ENCODE measurements at regions not wholly inside any gene's neighbourhood (a gene's known extent, or its start where the extent isn't known, plus 50 kb on each side); places are given as distances from the start of the nearest gene placed in this dataset.

DNA sequence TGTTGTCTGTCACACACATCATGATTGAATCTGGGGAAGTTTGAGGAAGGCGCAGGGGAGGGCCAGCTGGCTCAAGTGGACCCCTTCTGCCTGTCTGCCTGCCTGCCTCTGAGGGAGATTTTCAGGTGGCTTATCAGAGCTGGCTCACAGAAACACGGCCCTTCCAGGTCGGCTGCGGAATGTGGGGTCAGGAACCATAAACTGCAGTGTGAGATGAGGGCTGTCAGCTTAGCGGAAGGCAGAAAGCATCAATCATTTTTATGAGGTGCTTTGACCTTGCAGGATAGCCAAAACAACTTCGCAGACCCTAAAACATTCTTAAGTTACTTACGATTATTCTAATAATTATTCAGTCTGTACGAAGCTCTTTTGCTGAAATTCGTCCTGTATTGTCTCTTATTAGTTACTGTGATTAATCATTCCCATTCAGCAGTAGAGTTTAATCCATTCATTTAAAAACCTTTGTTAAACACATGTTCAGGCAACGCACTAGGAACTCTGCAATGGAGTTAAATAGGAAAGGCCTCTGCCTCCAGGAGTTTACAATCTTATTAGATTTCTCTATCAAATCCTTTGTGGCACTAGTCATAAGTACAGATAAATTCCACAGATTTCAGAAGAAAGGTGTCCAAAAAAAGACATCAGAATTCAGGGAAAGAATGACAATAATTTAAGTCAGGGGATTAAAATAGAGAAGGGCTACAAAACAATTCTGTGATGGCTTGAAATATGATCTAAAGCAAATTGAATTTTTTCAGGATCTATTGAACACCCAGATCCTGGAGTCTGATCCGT lies 371.6 kb downstream of the HRH4 start:
- peak in 1 of 14 donors; percentile 59 for DNase-seq

DNA sequence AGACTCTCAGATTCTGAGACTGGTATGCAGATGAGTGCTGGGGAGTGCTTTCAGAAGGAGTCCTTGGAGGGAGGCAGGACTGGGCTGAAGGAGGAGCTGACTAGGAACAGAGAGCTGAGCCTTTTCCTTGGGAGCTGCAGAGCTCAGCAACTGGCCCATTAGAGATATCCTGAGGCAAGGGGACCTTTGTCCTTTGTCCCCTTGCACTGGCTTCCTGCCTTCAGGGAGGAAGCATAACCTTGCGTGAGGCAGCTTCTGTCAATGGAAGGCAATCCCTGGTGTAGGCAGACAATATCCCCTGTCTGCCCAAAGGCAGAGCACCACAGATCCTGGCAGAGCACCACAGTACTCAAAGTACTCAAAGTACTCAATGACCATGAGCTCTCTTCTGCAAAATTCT lies 375.3 kb downstream of the HRH4 start:
- DNase-seq: no peak

DNA sequence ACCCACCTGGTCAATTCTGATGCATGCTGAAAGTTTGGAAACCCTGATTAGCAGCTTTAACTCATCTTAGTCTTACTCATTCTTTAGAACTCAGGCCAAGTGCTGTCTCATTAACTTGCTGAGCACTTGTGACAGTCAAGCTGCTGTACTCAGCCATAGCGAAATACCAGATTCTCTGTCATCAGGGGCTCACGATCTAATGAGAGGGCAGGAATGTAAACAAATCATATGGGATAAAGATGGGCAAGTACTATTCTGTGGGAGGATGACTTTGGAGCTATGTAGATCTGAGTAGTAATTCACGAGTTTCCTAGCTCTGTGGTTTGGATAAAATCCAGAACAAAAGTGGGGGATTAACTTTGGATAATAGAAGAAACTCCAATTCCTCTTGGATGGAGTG lies 376.6 kb downstream of the HRH4 start:
- no peak for DNase-seq

DNA sequence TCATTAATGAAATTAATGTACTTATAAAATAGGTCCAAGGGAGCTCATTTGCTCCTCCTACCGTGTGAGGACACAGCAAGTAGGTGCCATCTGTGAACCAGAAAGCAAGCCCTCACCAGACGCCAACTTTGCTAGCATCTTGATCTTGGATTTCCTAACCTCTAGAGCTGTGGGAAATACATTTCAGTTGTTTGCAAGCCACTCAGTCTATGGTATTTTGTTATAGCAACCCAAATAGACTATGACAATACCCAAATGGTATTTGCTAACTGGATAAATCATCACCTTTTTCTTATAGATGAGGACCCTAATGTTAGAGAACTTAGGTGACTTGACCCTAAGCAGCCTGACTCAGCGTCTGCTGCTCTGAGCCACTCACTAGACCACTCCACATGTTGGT lies 379.6 kb downstream of the HRH4 start:
- no peak for DNase-seq

DNA sequence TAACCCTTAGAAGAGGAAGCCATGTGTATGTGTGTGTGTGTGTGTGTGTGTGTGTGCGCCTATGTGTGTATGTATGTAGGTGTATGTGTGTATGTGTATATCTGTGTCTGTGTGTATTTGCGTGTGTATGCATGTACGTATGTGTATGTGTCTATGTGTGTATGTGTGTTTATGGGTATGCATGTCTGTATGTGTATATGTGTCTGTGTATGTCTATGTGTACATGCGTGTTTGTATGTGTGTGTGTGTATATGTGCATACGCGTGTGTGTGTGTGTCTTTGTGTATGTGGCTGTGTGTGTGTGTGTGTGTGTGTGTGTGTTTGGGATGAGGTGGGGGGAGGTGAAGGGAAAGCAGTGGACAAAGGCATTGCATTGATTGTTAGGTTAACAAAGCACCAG lies 380.2 kb downstream of the HRH4 start:
- DNase-seq: no peak

DNA sequence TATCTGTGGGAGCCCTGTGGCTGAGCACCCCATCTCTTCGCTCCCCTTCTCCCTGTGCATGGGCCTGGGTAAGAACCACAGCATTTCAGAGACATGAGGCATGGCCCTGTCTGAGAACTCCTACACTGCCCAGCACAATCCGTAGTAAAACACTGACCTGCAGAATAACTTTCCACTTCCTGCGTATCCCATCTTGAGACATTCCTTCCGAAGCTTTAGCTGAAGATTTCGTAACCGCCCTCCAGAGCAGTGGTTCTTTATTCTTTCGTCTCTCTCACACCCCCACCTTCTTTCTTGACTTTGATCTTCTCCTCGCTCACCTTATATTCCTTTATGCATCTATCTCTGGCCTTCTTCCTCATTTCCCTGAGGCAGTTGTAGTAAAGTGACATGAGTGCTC lies 381.1 kb downstream of the HRH4 start:
- DNase-seq: no peak

DNA sequence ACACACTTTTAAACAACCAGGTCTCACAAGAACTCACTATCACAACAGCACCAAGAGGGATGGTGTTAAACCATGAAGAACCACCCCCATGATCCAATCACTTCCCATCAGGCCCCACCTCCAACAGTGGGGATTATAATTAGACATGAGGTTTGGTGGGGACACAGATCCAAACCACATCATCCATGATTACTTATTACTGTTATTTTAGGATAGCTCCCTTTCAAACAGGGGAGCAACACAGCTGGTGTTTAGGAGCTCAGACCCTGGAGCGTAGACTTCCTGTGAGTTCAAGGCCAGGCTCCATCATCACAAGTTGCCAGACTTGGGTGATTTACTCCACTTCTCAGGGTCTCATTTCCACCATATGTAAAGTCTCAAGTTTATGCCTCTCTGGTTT lies 382.7 kb downstream of the HRH4 start:
- no peak for DNase-seq

DNA sequence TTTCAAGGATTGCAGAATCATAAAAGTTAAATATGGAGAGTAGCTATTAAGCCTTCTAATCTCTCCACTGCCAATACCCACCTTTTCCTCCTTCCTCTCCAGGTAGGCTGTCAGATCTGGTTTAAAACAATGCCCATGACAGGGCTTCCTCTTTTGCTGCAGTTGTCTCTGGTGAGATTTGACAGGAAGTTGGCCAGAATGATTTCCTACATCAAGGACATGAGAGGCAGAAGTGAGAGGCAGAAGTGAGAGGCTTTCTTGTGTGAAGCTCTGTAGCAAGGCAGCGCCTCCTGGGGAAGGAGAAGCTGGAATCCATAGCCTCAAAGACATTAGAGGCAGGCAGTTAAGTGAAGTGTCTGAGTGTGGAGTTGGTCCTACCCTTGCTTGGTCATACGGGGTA lies 385.7 kb downstream of the HRH4 start:
- no peak for DNase-seq

DNA sequence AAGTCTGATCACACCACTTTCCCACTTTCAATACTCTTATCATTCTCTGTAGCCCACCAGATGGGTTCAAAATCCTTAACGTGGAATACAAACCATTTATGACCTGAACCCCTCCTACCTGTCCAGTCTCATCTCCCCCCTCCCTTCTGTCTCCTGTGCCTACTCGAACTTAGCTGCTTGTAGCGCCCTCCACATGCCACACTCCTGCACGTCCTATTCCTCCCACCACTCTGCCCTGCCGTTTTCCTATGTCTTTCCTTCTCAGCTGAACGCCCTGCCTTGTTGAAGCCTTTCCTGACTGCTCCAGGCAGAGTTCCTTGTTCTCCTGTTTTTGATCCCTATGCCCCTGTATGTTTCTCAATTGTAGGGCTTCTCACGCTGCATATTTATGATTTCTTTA lies 390.1 kb downstream of the HRH4 start:
- DNase-seq: no peak

DNA sequence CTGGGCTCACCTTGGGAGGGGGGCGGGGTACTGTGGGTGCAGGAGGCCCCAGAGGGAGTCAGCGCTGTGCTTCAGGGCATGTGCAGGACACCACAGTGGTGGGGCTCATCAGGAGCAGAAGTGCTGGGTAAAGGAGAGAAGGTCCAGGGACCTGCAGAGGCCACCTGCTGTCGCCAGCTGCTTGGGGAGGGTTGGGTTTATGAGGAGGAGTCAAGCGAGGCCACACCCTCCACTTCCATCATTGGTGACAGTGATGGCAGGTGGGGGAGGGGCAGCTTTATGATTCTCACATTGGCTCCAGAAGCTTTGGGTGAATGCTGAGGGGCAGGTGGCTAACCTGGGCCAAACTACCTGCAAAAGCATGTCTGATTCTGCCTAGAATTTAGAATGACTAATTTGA lies 392.6 kb downstream of the HRH4 start:
- DNase-seq: no peak

DNA sequence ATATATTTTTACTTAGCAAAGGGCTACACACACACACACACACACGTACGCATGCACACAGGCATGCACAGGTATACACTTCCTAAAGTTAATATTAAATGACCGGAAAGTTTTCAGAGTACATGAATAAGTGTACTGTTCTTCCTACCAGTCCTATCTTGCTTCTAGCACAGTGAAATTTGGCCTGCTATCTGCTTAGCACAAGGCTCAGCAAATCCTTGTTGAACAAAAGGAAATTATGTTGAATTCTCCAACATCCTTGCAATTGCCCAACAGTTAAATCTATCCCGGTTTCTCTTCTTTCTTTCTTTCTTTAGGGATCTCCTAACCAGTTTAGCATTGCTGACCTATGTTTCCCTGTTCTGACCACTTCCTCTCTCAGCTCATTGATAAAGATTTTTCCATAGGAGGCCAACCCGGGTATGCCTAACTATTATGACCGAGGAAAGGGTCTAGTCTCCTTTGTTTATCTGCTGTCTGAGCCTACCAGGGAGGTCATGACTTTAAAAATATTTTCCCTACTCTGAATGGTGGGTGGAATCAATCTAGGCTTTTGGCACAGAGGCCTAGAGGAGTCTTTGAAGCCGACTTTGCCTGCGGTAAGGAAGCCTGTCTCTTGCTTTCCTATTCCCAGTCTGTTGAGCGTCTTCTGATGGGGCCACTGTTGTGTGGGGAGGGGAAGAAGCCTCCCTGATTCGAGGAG lies 400.7 kb downstream of the HRH4 start:
- DNase-seq: no peak

DNA sequence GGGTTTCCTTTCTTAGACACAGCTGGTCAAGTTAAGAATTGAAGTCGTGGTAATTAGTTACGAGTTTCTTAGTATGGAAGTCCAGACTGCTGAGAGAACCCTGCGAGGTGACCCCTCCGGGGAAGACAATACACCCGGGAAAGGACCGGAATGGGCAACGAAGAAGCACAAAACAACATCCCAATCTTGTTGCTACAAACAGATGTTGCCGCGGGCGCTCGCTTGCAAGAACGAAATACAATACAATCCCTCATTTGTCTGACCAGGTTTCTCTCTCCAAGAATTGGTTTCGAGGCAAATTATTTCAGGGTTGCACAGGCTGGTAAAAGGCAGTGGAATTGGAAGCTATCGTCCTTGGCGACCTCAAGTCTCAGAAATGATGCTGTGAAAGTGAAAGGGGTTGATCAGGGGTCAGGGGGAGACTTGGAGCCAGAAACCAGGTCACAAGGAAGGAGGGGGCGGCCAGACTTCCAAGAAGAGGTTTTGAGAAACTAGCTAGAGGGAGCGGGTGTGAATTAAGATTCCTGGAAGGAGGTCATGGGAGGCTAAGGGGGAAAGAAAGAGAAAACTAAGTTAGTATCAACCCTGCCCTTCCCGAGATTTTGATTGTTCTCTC lies 401.9 kb downstream of the HRH4 start:
- DNase-seq: peak in 2 of 14 donors; percentile 1 to 9

DNA sequence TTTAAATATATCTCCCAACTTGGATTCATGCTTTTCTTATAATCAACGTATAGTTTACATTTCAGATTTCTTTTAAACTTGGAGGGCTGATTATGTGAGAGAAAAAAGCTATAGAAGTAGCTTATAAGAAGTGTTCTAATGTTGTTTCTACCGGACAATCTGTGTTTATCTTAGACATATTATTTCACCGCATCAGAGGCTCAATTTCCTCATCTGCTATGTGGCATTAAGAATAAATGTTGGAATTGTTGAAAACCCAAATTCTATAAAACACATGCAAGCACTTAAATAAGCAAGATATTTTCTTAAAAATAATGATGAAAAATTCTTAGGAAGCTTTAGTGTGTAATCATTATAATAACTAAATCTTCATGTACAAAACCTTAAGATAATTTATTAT lies 407.9 kb downstream of the HRH4 start:
- DNase-seq: no peak

DNA sequence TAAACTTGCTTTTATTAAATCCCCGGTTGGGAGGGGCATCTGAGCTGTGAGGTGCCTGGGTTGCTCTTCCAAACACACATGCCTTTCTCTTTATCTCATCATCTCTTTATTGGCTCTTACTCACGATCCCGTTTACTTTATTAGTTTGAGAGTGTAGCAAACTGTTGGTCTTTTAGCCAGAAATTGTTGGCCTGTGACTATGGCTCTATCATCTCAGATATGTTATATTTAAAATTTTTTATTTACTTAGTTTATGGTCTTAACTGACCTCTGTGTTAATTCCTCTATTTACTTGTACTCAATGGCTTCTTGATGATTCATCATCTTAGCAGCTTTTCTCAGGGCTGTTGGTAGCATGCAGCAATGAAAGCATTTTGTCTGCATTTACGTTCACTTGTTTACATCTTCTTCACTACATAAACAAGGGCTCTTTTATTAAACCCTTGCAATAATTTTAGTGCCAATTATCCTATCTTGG lies 408.4 kb downstream of the HRH4 start:
- DNase-seq: no peak

DNA sequence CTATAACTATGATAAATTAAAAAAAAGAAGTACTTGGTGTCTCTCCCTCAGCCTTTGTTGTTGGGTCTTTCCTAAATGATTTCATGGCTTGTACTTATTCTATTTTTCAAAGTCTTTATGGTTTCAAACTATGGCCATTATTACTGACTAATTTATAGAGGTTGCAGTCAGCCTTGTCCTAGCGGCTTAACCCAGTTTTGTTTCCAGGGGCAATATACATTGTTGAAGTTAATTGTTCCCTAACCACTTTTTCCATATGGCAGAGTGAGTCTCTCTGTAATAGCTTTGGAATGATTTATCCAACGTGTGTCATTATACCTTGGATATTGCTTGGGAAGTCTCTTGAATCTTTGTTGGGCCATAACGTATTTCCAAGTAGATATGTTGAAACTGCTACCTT lies 408.8 kb downstream of the HRH4 start:
- DNase-seq: no peak

DNA sequence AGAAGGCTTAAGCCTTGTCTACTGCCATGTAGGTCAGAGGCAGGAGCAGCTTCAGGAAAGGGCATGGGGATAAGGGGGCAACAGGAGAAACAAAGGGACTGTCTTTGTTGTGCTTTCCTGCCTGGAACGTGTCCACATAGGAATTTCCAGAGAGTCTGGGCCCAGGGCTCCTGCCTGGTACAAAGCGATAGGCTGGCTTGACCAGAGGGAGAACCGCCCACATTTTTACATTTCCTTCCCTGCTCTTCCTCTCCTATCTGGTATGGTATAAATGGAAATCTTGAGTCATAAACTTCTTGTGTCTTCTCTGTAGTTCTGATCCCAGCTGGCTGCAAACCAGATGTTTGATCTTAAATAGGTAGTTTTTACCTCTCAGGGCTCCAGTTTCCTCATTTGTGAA lies 414.8 kb downstream of the HRH4 start:
- DNase-seq: no peak

DNA sequence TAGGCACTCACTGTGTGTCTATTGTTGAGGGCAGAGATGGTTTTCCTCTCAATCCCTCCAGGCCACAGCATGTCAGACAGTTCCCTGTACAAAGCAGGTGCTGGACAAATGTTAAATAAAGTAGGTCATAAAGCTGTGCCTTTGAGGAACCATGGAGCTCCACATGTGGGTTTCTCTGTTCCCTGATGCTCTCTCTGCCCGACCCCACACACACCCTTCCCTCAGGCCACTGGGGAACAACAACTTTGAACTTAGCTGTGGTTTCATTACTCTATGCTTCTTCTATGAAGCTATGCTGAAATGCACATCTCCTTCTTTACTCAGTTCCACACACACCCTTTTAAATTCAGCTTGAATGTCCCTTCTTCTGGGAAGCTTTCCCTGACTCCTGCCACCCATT lies 415.3 kb downstream of the HRH4 start:
- no peak for DNase-seq

DNA sequence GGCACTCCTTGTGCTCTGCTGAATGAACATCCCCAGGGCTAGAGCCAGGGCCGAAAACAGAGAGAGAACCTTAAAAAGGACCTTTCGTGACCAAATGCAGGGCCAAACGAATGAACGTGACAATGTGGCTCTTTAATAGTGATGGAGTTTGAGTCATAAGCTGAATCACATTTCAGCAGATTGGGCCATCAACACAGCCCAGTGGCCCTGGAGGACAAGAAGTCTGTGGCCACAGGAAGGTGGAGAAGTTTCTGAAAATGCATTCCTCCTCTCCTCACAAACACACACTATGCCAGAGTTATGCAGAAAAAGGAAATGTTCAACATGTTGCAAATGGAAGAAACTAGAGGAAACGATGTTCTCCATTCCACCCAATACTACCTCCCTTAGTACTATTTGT lies 415.8 kb downstream of the HRH4 start:
- DNase-seq: no peak

DNA sequence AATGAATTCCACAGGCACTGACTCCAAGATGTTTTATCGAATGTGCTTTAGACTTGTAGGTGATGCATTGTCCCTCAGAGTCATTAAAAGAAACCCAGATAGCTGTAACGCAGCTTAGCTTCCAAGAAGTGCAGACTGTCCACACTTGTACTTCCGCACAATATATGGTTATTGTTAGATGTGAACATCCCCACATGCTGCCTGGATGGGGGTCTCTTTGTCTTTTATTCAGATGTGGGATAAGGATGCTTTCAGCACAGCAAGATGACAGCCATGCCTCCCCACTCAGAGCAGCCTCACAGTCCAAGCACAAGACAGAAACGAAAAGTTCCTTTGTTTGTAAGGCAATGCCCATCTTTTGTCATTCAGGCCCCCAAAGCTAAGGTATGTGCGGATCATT lies 416.6 kb downstream of the HRH4 start:
- DNase-seq: peak in 1 of 14 donors; percentile 7

DNA sequence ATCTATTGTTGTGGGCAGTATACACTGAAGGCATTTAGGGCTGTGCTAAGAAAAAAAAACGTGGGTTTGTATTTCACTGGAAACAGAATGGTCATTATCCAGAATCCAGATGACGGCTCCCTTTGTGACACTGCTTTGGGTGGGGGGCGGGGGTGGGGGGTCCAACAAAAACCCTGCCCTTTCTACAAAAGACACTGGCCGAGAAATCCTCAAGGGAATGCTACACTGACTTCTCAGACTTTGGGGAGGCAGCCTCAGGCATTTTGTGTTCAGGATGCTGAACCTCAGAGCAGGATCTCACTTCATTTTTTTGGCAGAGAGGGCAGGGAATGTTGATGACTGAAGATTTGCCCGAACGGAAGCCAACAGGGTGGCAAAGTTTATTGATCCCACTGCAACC lies 417.1 kb downstream of the HRH4 start:
- peak in 2 of 14 donors; percentile 10 to 15 for DNase-seq

DNA sequence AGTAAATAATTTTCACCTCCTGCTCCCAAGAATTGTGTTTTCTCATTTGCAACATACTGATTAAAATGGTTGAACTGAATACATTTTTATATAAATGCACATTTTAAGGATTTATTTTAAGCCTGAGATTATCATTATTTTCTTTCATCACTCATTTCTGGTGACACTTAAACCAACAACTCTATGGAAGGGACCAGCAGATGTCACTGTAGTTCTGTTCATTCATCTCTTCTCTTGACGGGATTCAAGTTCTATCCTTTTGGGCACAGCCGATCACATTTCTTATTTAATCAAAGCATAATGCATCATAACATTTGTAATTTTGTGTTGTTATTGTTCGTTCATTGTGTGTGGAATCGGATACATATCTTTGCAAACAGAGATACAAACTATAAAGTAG lies 417.9 kb downstream of the HRH4 start:
- DNase-seq: peak in 2 of 14 donors; percentile 40 to 52

DNA sequence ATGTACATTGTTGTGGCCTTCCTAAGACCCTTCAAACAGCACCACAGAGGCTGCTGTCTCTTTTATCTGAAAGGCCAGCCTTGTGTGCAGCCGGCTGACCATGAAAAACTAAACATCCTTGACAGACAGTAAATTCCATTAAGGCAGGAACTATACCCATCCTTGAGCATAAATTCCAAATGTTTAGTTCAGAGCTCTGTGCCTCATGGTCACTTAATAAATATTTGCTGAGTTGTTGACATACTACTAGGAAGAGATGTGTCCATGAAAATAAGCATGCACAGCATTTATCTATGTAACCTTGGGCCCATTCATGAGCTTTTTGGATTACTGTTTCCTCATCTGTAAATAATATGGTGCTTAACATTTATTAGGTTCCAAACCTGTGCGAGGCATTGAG lies 424.8 kb downstream of the HRH4 start:
- no peak for DNase-seq

DNA sequence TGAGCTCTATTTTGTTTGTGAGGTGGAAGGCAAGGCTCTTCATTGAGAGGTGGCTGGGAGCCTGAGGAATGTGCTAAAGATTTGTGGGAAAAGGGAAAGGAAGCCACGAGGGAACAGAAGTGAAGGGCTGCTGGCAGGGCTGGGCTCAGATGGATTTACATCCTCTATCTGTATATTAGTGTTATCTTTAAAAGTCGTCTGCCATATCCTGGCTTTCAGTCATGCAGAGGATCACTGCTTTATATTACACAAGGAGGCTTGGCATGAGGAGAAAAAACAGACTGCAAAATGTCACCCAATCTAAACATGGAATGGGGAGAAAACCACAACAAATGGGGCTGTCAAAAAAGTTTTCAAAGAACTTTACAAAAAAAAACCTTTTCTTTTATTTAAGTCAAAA lies 434.4 kb downstream of the HRH4 start:
- DNase-seq: no peak

DNA sequence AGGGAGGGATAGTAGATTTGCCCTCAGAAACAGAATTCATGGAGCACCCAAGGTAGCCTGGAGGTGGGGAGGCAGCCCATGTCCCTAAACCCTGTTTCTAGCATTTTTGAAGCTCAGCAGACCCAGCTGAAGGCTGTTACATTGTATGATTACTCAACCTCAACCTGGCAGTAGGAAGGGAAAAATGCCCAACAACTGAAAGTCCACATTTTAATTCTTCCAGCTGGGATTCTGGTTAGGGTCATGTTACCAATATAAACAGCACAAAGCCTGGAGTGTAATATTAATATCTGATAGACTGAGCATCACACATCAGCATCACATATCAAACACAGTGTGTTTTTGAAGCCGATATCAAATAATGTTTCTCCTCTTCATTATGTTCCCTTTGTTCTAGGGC lies 437.0 kb downstream of the HRH4 start:
- no peak for DNase-seq

Measured in C1 segment of cervical spinal cord (tissue), 14 donors.